ENCODE measurements at regions not wholly inside any gene's neighbourhood (a gene's known extent, or its start where the extent isn't known, plus 50 kb on each side); places are given as distances from the start of the nearest gene placed in this dataset.

GRCh38 chr1:25129380-25129779, 102.9 kb downstream of the SYF2 start:
- no peaks in the 10 kb centered on the region for H3K9me3 Mint-ChIP-seq
- Histone ChIP-seq H3K27ac (ENCODE audit: insufficient read length, low read depth, low read length) (no peak overlapping the region), H2BK120ac (ENCODE audit: low read depth, low read length, poor library complexity, severe bottlenecking) (no peak overlapping the region), H3K9me3 (ENCODE audit: control insufficient read depth, low read depth, low read length) (no peaks in the 10 kb centered on the region), H3K9ac (ENCODE audit: extremely low read depth, insufficient read length, low read length) (no peak overlapping the region), H2BK15ac (ENCODE audit: low read depth, low read length) (no peak overlapping the region), H3K23ac (ENCODE audit: insufficient read length, low read depth, low read length) (no peak overlapping the region), H3K79me1 (ENCODE audit: insufficient read depth, low read depth, low read length, poor library complexity, severe bottlenecking) (no peaks in the 10 kb centered on the region), H4K20me1 (ENCODE audit: control insufficient read depth, insufficient read depth, insufficient read length) (no peaks in the 10 kb centered on the region), H3K79me2 (ENCODE audit: insufficient read depth, low read length) (no peaks in the 10 kb centered on the region), H4K8ac (replicated peaks; ENCODE audit: insufficient read length, low read depth, low read length) (no peak overlapping the region), H2BK20ac (ENCODE audit: low read depth, low read length, poor library complexity, severe bottlenecking) (no peak overlapping the region), H4K91ac (ENCODE audit: insufficient read length, low read depth, low read length) (no peak overlapping the region), H3T11ph (ENCODE audit: low read length) (no peak overlapping the region), H4K5ac (ENCODE audit: insufficient read length, low read depth, low read length) (no peak overlapping the region), H2BK5ac (ENCODE audit: insufficient read length, low read length) (no peak overlapping the region), H3K56ac (ENCODE audit: insufficient read length, low read depth, low read length) (no peak overlapping the region), H3K23me2 (ENCODE audit: insufficient read length, low read depth, low read length, poor library complexity, severe bottlenecking) (no peaks in the 10 kb centered on the region), H3K4me2 (ENCODE audit: insufficient read depth, insufficient read length, low read length) (no peak overlapping the region), H2AK5ac (ENCODE audit: insufficient read length, low read length) (no peak overlapping the region), H3K14ac (ENCODE audit: insufficient read depth, low read length) (no peak overlapping the region), H3K4me1 (ENCODE audit: insufficient read depth, low read length) (no peaks in the 10 kb centered on the region), H2BK12ac (ENCODE audit: insufficient read length, low read depth, low read length) (no peak overlapping the region), H2AFZ (ENCODE audit: low read length) (no peak overlapping the region), H3K27me3 (ENCODE audit: insufficient read depth, low read length) (no peaks in the 10 kb centered on the region), H3K4ac (ENCODE audit: low read depth, low read length) (no peak overlapping the region), H3K18ac (ENCODE audit: insufficient read length, low read depth, low read length) (no peak overlapping the region)
- no peak overlapping the region for H3K27ac Mint-ChIP-seq
- TF ChIP-seq CTCF (conservative IDR thresholded peaks at IDR 0.05) = no peak; the same call in 2 of the 3 replicates
- 0 out of 4 replicates have a peak, but pooled peaks cover 3% of the 10 kb centered on the region in 2 experiments for H3K4me1 Mint-ChIP-seq
- no peak overlapping the region for H3K4me3 Mint-ChIP-seq
- H3K36me3 Mint-ChIP-seq (ENCODE audit: insufficient read depth in 1 of 3, low read depth in 3 of 3) = no peaks in the 10 kb centered on the region
- DNase-seq = no peak
- no CpG with 5 or more reads among the region's 12 CpGs for WGBS (ENCODE audit: extremely low coverage, insufficient read length, low lambda C conversion rate)
- H3K27me3 Mint-ChIP-seq (ENCODE audit: low read depth) = peaks cover 5% of the 10 kb centered on the region

All from H9 (cell line).